K562 (cell line): ENCODE measurements at regions not wholly inside any gene's neighbourhood (a gene's known extent, or its start where the extent isn't known, plus 50 kb on each side); places are given as distances from the start of the nearest gene placed in this dataset.

ENCODE experiments used
- ATAC-seq: fragments of 200-7000 bp; cut with Tn5 transposase; 3 replicates; pipeline ENCODE4 v1.9.1; 2020; ENCODE audit warnings: moderate library complexity
- BruUV-seq: library from RNA; stranded (reverse); fragments of 400-500 nt; replicated peaks from 2 replicates; lab custom pipeline; 2021; lab: Mats Ljungman, UMichigan
- CTCF ChIA-PET: fragments of 300-600 bp; formaldehyde crosslinking; extraction: SDS; loops from one replicate; lab custom pipeline; 2021; ENCODE audit warnings: low intra/inter-chr PET ratio; lab: Yijun Ruan, JAX
- POLR2A ChIA-PET: fragments of 300-600, 350-650 bp; sonication (Branson Sonifier 250); formaldehyde crosslinking; extraction: SDS; loops from one replicate; lab custom pipeline; 2021; ENCODE audit warnings: antibody characterized with exemption, inconsistent platforms; lab: Yijun Ruan, JAX
- DNase-seq, 4 experiments: peaks; one replicate each; pipeline versions ENCODE4 v3.0.0 to v3.0.0-alpha.2; 2011 to 2018; ENCODE audit warnings: low spot score in 3 of 4, mixed read lengths in 3 of 4; ENCODE audit errors: extremely low read depth in 1 of 4
- FAIRE-seq: peaks from 2 replicates; lab custom pipeline; 2011; peaks lifted over from hg19 to GRCh38; lab: Jason Lieb, UNC
- H2AFZ ChIP-seq: 2 replicates; pipeline ENCODE4 v1.6.0; 2011; ENCODE audit warnings: low read depth, low read length, control low read depth, inconsistent platforms
- H3K27ac ChIP-seq: fragments of 200-600 bp; 3 replicates; pipeline ENCODE4 v1.8.0; 2011; ENCODE audit warnings: low read depth, mild to moderate bottlenecking, control low read depth, inconsistent platforms, low read length, moderate library complexity, mixed read lengths; ENCODE audit errors: extremely low read depth
- H3K27me3 ChIP-seq, 2 experiments: fragments of 300-600 bp in 1 of 2; 2 replicates in 1 of 2; 3 replicates in 1 of 2; pipeline versions ENCODE4 v1.6.0 to v1.8.0; 2011; ENCODE audit warnings: inconsistent platforms in 2 of 2, low read length in 2 of 2, mild to moderate bottlenecking in 1 of 2, mixed read lengths in 1 of 2, moderate library complexity in 1 of 2; ENCODE audit not compliant: control insufficient read depth in 2 of 2, insufficient read depth in 2 of 2
- H3K36me3 ChIP-seq: fragments of 300-600 bp; 3 replicates; pipeline ENCODE4 v1.8.0; 2011; ENCODE audit warnings: mild to moderate bottlenecking, low read length, inconsistent platforms; ENCODE audit not compliant: control insufficient read depth, insufficient read depth
- H3K4me1 ChIP-seq, 2 experiments: fragments of 200-600 bp in 1 of 2; replicated peaks in 1 of 2; 2 replicates in 1 of 2; 3 replicates in 1 of 2; pipeline versions ENCODE4 v1.5.1 to v1.8.0; 2011; ENCODE audit warnings: inconsistent platforms in 2 of 2, low read length in 2 of 2, mild to moderate bottlenecking in 1 of 2, mixed read lengths in 1 of 2, moderate library complexity in 1 of 2; ENCODE audit not compliant: control insufficient read depth in 2 of 2, insufficient read depth in 2 of 2
- H3K4me2 ChIP-seq: 2 replicates; pipeline ENCODE4 v1.6.1; 2011; ENCODE audit warnings: low read length, control low read depth, inconsistent platforms, mixed read lengths; ENCODE audit not compliant: insufficient read depth
- H3K4me3 ChIP-seq: fragments of 200-600 bp; sonication (generic), shearing (Covaris generic); 2 replicates; pipeline ENCODE4 v1.5.1; 2016; ENCODE audit warnings: control low read depth, inconsistent platforms
- H3K79me2 ChIP-seq: fragments of 200-600 bp; 3 replicates; pipeline ENCODE4 v1.8.0; 2011; ENCODE audit warnings: low read length, inconsistent platforms; ENCODE audit not compliant: control insufficient read depth, insufficient read depth
- H3K9ac ChIP-seq, 2 experiments: 2 replicates each; pipeline versions ENCODE4 v1.6.0 to v1.6.1; 2011; ENCODE audit warnings: low read depth in 2 of 2, low read length in 2 of 2, control low read depth in 1 of 2, inconsistent platforms in 1 of 2, mild to moderate bottlenecking in 1 of 2, mixed read lengths in 1 of 2; ENCODE audit not compliant: insufficient read depth in 1 of 2
- H3K9me1 ChIP-seq: one replicate; pipeline ENCODE4 v1.6.0; 2011; ENCODE audit warnings: inconsistent platforms, mild to moderate bottlenecking, low read length, moderate library complexity; ENCODE audit not compliant: control insufficient read depth, insufficient read depth
- H3K9me3 ChIP-seq: replicated peaks from 2 replicates; pipeline ENCODE4 v1.5.1; 2011; ENCODE audit warnings: low read depth, low read length, inconsistent platforms; ENCODE audit not compliant: control insufficient read depth, insufficient read depth
- H4K20me1 ChIP-seq: replicated peaks from 2 replicates; pipeline ENCODE4 v1.6.1; 2011; ENCODE audit warnings: low read length, inconsistent platforms, mixed read lengths; ENCODE audit not compliant: control insufficient read depth, insufficient read depth
- EWSR1 ChIP-seq: fragments of 450-650 bp; IDR thresholded peaks from 2 replicates; pipeline ENCODE4 v1.6.1; 2018; ENCODE audit warnings: borderline replicate concordance, mild to moderate bottlenecking, low read depth, moderate library complexity; ENCODE audit not compliant: partially characterized antibody
- HEY1 ChIP-seq: fragments of 250-450 bp; sonication (Bioruptor Pico); IDR thresholded peaks from 2 replicates; pipeline ENCODE4 v1.5.0; 2020; ENCODE audit warnings: mild to moderate bottlenecking, moderate library complexity, borderline replicate concordance
- RBM39 ChIP-seq: fragments of 200-400 bp; formaldehyde crosslinking; optimal IDR thresholded peaks from 2 replicates; pipeline ENCODE3; 2018; ENCODE audit warnings: low read depth, low read length
- YBX1 ChIP-seq: fragments of 450-650 bp; IDR thresholded peaks from 2 replicates; pipeline ENCODE4 v1.7.1; 2016; ENCODE audit warnings: mild to moderate bottlenecking
- ZSCAN32 ChIP-seq: fragments of 450-650 bp; formaldehyde crosslinking; IDR thresholded peaks from 2 replicates; pipeline ENCODE4 v1.4.0; 2020; ENCODE audit warnings: mild to moderate bottlenecking, moderate library complexity
- WGBS: fragments of 100-300 bp; shearing (Covaris generic); methylation state at CpG from one replicate; pipeline ENCODE4 v1.1.6; 2016; ENCODE audit warnings: low coverage, mixed read lengths; ENCODE audit not compliant: insufficient coverage; ENCODE audit errors: missing lambda C conversion rate; 5-methylcytosine and 5-hydroxymethylcytosine counted together
- in situ Hi-C: fragments of 300-500 bp; cut with MboI; formaldehyde crosslinking; loops from 4 replicates; pipeline ENCODE4 v1.15.0; 2018; ENCODE audit warnings: inconsistent platforms, mixed read lengths
- intact Hi-C: fragments of 100-400 bp; cut with micrococcal nuclease; formaldehyde crosslinking; loops from 2 replicates; pipeline ENCODE4 v1.14.2; 2022

DNA sequence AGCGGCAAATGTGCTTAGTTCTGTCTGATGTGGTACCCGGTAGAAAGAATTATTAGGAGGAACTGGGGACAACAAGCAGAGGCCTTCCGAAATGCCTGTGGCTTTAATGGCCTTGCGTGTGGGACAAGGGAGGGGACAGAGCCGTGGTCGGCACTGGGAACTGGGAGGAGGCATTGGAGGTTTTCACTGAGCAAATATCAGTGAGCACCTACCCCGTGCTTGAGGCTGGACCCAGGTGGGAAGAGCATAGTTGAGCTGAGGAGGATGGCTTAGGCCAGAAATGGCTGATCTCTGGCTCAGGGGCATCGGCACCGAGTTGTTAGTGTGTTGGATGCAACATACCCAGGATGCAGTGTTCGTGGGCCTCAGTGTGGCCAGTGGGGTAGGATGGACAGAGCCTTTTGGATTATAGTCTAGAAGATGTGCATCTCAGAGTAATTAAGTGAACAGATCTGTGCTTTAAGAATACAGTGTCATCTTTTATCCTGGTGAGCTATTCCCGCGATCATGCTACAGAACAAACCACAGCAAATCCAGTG lies 201.3 kb downstream of the TEX29 start:
- CTCF ChIA-PET = no interaction called here
- no peaks in the 10 kb centered on the region for H4K20me1 ChIP-seq
- no TSS peak for BruUV-seq
- H3K9me1 ChIP-seq = no peaks in the 10 kb centered on the region
- H3K27ac ChIP-seq = no peak overlapping the region
- POLR2A ChIA-PET = no interaction called here
- H3K27me3 ChIP-seq = peaks cover 0 to 17% of the 10 kb centered on the region in 2 experiments; a peak in 2 of 5 replicates
- DNase-seq (no peak), FAIRE-seq (no peak), ATAC-seq (no peak)
- H3K9me3 ChIP-seq = no peaks in the 10 kb centered on the region
- no peaks in the 10 kb centered on the region for H3K79me2 ChIP-seq
- H3K4me3 ChIP-seq = no peak overlapping the region
- TF ChIP-seq EWSR1 (no peak), HEY1 (CRISPR knock-in tag) (no peak), YBX1 (no peak), ZSCAN32 (no peak), RBM39 (no peak)
- WGBS = 0% methylated on average over 11 of the region's 12 CpGs
- intact Hi-C loops = no loop called here
- H3K9ac ChIP-seq = no peak overlapping the region
- no peaks in the 10 kb centered on the region for H3K4me1 ChIP-seq
- in situ Hi-C loops = no loop called here
- H2AFZ ChIP-seq = no peak overlapping the region
- no peaks in the 10 kb centered on the region for H3K36me3 ChIP-seq
- no peak overlapping the region for H3K4me2 ChIP-seq
